ENCODE measurements at regions not wholly inside any gene's neighbourhood (a gene's known extent, or its start where the extent isn't known, plus 50 kb on each side); places are given as distances from the start of the nearest gene placed in this dataset.

DNA sequence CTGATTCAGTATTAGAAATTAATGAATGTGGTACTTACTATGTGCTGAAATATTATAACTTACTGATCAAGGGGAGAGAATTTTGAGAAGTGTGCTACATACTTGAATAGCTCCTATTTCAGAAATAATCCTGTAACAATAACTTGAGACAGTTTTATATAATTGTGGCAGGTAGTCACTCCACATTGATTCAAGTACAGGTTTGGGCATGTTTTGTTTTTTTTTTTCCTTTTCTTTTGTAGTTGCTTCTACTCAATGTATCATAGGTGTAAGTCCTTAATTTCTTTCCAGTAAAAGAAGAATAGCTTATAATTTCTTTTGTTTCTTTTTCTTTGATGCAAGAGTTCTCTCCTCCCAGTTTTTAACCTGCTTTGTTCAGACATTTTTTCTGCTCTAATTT, 86.1 kb upstream of the ADGRL2 start:
- no peaks in the 10 kb centered on the region for H3K4me1 ChIP-seq (ENCODE audit: insufficient read depth, low read length)
- no peaks in the 10 kb centered on the region for H3K27me3 ChIP-seq (ENCODE audit: insufficient read depth, low read length)
- no peak overlapping the region for H3K9ac ChIP-seq (ENCODE audit: low read depth, low read length)
- H3K4me3 ChIP-seq (ENCODE audit: low read length): no peak overlapping the region
- H3K27ac ChIP-seq (ENCODE audit: low read length): no peak overlapping the region
- no peaks in the 10 kb centered on the region for H3K9me3 ChIP-seq (ENCODE audit: insufficient read depth, low read depth, low read length)
- H3K36me3 ChIP-seq (ENCODE audit: insufficient read depth, low read depth, low read length): no peaks in the 10 kb centered on the region

DNA sequence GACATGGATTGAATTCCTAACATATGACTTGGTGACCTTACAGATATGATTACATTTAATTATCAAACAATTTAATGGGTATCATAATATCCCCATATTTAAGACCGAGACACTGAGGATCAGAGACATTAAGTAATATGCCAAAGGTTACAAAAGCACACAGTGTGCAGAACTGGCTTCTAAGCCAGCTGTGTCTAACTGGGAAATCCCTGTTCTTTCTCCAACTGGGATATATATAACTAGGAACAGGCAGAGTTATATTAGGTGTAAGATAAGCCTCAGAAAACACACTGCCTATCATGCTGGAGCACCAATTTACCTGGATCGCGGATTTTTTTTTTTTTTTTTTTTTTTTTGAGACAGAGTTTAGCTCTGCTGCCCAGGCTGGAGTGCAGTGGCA, 88.3 kb upstream of the ADGRL2 start:
- no peak overlapping the region for H3K9ac ChIP-seq (ENCODE audit: low read depth, low read length)
- H3K27me3 ChIP-seq (ENCODE audit: insufficient read depth, low read length): no peaks in the 10 kb centered on the region

DNA sequence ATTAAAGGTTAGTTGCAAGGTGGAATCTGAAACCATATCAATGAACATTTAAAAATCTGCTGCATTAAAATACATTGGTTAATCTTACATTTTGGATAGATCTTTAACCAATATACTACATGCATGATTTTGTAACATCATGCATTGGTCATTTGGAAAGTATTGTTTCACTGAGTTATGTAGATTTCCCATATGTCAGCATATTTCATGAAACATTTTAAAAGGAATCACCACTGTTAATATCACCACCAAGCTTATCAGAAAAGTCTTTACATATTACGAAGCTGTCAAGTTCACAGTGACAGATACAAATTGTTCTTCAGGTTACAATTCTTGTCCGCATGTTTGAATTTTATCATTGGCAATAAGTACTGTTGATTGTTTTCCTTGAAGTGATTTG, 89.9 kb upstream of the ADGRL2 start:
- Histone ChIP-seq H3K27me3 (ENCODE audit: insufficient read depth, low read length) (no peaks in the 10 kb centered on the region), H3K27ac (ENCODE audit: low read length) (no peak overlapping the region), H3K9me3 (ENCODE audit: insufficient read depth, low read depth, low read length) (no peaks in the 10 kb centered on the region), H3K4me3 (ENCODE audit: low read length) (no peak overlapping the region), H3K4me1 (ENCODE audit: insufficient read depth, low read length) (no peaks in the 10 kb centered on the region), H3K9ac (ENCODE audit: low read depth, low read length) (no peak overlapping the region), H3K36me3 (ENCODE audit: insufficient read depth, low read depth, low read length) (no peaks in the 10 kb centered on the region)

More for the DNA sequence above, 88.3 kb upstream of the ADGRL2 start:
- Histone ChIP-seq H3K4me3 (ENCODE audit: low read length) (no peak overlapping the region), H3K4me1 (ENCODE audit: insufficient read depth, low read length) (no peaks in the 10 kb centered on the region), H3K27ac (ENCODE audit: low read length) (no peak overlapping the region), H3K9me3 (ENCODE audit: insufficient read depth, low read depth, low read length) (no peaks in the 10 kb centered on the region), H3K36me3 (ENCODE audit: insufficient read depth, low read depth, low read length) (no peaks in the 10 kb centered on the region)

DNA sequence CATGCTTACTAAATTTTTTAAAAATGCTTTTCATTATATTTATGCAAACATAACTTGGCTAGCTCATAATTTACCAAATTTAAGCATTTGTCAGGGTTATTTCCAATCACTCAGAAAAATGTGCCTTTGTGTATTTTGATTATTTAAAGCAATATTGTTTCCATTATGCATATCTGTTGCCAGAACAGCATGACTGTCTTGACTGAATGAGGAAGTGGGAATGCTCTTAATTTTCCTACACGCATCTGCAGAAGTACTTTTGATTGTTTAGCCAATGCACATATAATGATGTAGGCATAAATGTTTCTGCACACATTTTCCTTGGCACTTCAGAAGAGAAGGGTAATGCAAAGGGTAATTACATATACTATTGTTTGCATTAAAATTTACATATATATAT, 92.5 kb upstream of the ADGRL2 start:
- no peak overlapping the region for H3K9ac ChIP-seq (ENCODE audit: low read depth, low read length)
- H3K27ac ChIP-seq (ENCODE audit: low read length): no peak overlapping the region
- peaks cover 5% of the 10 kb centered on the region for H3K4me1 ChIP-seq (ENCODE audit: insufficient read depth, low read length)
- no peaks in the 10 kb centered on the region for H3K36me3 ChIP-seq (ENCODE audit: insufficient read depth, low read depth, low read length)
- no peaks in the 10 kb centered on the region for H3K27me3 ChIP-seq (ENCODE audit: insufficient read depth, low read length)
- no peaks in the 10 kb centered on the region for H3K9me3 ChIP-seq (ENCODE audit: insufficient read depth, low read depth, low read length)
- no peak overlapping the region for H3K4me3 ChIP-seq (ENCODE audit: low read length)

DNA sequence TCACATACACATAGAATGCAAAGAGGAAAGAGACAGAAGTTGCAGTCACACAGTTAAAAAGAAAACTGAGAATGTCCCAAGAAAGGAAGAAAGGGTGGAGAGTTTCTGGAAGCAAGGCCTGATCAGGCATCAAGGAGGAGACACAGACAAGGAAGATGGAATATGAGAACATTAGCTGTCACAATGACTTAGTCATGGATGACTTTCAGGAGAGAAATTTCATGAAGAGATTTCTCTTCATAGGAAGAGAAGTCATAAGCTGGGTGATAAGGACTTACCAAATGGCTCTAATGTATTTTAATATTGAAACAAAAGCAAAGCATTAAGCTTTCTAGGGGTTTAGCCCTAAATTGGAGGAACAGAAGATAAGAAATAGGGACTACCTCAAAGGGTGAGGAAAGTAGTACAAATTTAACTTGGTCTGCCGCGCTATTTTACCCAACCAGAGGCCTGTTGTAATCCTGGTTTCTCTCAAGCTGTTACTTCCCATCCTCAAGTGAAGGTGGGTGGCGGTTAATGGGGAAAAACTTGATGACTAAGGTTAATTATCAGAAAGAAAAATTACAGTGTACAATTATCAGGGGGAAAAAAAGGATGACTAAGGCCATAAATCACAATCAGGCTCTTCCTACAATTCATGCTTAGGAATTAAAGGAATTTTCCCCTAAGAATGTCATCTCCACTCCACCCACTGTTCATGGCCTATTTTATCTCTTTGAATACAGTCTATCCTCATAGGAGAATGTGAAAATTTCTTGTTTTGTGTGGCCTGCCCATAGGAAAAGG, 93.9 kb upstream of the ADGRL2 start:
- H3K9me3 ChIP-seq (ENCODE audit: insufficient read depth, low read depth, low read length): no peaks in the 10 kb centered on the region
- H3K9ac ChIP-seq (ENCODE audit: low read depth, low read length): no peak overlapping the region
- H3K27ac ChIP-seq (ENCODE audit: low read length): no peak overlapping the region
- H3K36me3 ChIP-seq (ENCODE audit: insufficient read depth, low read depth, low read length): no peaks in the 10 kb centered on the region
- H3K27me3 ChIP-seq (ENCODE audit: insufficient read depth, low read length): no peaks in the 10 kb centered on the region
- no peak overlapping the region for H3K4me3 ChIP-seq (ENCODE audit: low read length)
- H3K4me1 ChIP-seq (ENCODE audit: insufficient read depth, low read length): peaks cover 5% of the 10 kb centered on the region

DNA sequence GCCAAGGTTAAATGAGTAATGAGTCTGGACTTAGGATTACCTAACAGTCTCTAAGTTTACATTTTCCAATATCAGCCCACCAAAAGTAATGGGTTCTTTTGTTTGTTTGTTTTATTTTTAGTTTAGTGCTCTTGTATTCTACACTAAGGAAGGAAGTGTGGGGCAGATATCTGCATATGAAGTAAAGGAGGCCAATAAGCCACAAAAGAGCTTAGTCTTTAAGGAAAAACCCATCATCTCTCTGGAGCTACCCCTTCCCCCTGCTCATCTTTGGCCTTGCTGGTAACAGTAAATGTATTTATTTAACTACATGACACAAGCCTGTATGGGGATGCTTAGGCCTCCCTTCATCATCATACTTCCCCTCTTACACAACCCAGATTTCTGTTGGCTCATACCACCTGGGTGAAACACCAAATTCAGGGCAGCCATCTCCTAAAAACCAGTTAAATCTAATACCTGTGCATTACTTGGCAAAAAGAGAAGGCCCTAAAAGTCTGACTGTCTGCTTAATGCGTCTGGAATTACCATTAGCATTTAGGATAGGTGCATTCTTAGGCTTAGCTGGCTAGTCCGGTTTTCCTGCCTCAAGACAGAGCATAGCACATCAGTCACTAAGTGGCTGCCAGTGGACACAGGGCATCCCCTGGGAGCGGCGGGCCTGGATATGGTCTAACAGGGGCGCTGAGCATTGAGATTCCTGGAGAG, 96.8 kb upstream of the ADGRL2 start:
- Histone ChIP-seq H3K9me3 (ENCODE audit: insufficient read depth, low read depth, low read length) (no peaks in the 10 kb centered on the region), H3K36me3 (ENCODE audit: insufficient read depth, low read depth, low read length) (no peaks in the 10 kb centered on the region), H3K4me1 (ENCODE audit: insufficient read depth, low read length) (peaks cover 16% of the 10 kb centered on the region), H3K27ac (ENCODE audit: low read length) (no peak overlapping the region), H3K9ac (ENCODE audit: low read depth, low read length) (no peak overlapping the region), H3K27me3 (ENCODE audit: insufficient read depth, low read length) (no peaks in the 10 kb centered on the region), H3K4me3 (ENCODE audit: low read length) (no peak overlapping the region)

DNA sequence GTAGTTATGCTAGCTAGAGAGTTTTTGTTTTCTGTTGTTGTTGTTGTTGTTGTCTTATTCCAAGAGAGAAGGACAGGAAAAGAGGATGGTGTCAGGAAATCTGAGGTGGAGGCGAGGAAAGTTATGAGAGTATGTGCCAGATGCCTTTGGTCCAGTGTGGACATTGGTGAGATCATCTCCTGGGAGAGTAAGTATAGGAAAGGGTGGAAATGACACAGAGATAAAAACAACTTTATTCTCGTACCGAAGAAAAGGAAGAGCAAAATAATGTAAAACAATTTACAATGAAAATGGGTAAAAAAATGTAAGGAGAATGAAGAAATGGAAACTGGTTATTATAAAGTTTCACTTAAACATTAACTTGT, 97.4 kb upstream of the ADGRL2 start:
- Histone ChIP-seq H3K4me3 (ENCODE audit: low read length) (no peak overlapping the region), H3K9me3 (ENCODE audit: insufficient read depth, low read depth, low read length) (no peaks in the 10 kb centered on the region), H3K27me3 (ENCODE audit: insufficient read depth, low read length) (no peaks in the 10 kb centered on the region), H3K27ac (ENCODE audit: low read length) (no peak overlapping the region), H3K4me1 (ENCODE audit: insufficient read depth, low read length) (peaks cover 19% of the 10 kb centered on the region), H3K36me3 (ENCODE audit: insufficient read depth, low read depth, low read length) (no peaks in the 10 kb centered on the region), H3K9ac (ENCODE audit: low read depth, low read length) (no peak overlapping the region)

DNA sequence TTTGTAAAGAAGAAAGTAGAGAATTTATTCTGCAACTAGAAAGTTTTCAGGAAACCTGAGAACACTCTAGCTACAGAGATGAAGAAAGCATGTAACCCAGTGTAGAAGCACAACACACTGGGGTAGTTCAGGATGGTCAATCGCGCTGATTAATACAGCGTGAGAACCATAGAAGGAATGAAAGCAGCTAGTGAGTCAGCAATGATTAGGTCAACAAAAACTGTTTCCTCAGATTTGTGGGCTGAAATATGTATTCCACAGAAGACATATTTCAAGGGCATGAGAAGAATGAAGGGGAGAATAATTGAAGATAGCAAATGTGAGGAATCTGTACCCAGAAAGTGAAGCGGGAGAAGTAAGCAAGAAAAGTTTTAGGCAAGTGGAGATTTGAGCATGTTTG, 97.8 kb upstream of the ADGRL2 start:
- H3K9ac ChIP-seq (ENCODE audit: low read depth, low read length): no peak overlapping the region
- H3K9me3 ChIP-seq (ENCODE audit: insufficient read depth, low read depth, low read length): no peaks in the 10 kb centered on the region
- H3K36me3 ChIP-seq (ENCODE audit: insufficient read depth, low read depth, low read length): no peaks in the 10 kb centered on the region
- H3K4me3 ChIP-seq (ENCODE audit: low read length): no peak overlapping the region
- peaks cover 19% of the 10 kb centered on the region for H3K4me1 ChIP-seq (ENCODE audit: insufficient read depth, low read length)
- H3K27me3 ChIP-seq (ENCODE audit: insufficient read depth, low read length): no peaks in the 10 kb centered on the region
- no peak overlapping the region for H3K27ac ChIP-seq (ENCODE audit: low read length)

DNA sequence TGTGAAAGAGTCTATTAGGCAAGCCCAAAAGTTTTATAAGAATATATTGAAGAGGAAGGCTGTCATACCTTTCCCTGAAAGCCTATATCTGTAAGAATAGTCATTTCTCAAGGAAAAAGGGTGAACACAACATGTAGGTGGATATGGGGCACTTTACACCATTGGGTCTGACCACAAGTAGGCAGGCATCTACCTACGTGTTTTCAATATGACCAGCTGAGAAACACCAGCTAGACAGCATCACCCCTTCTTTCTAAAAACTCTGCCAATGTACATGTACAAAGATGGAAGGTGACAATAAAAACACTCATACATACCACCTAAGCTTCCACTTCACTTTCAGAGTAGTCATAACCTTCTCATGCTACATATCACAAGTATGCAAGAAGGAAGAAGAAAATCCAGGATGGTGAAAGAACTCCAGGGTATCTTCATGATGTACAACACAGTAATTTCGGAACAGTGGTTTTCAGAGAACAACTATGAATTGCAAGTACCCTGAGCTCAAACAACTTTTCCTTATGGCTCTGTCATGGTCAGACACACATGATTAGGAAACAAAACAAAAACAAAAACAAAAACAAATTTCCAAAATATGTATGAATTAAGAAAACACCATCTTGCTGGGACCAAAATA, 98.5 kb upstream of the ADGRL2 start:
- Histone ChIP-seq H3K36me3 (ENCODE audit: insufficient read depth, low read depth, low read length) (no peaks in the 10 kb centered on the region), H3K9me3 (ENCODE audit: insufficient read depth, low read depth, low read length) (no peaks in the 10 kb centered on the region), H3K4me1 (ENCODE audit: insufficient read depth, low read length) (peaks cover 19% of the 10 kb centered on the region), H3K9ac (ENCODE audit: low read depth, low read length) (no peak overlapping the region), H3K4me3 (ENCODE audit: low read length) (no peak overlapping the region), H3K27ac (ENCODE audit: low read length) (no peak overlapping the region), H3K27me3 (ENCODE audit: insufficient read depth, low read length) (no peaks in the 10 kb centered on the region)

DNA sequence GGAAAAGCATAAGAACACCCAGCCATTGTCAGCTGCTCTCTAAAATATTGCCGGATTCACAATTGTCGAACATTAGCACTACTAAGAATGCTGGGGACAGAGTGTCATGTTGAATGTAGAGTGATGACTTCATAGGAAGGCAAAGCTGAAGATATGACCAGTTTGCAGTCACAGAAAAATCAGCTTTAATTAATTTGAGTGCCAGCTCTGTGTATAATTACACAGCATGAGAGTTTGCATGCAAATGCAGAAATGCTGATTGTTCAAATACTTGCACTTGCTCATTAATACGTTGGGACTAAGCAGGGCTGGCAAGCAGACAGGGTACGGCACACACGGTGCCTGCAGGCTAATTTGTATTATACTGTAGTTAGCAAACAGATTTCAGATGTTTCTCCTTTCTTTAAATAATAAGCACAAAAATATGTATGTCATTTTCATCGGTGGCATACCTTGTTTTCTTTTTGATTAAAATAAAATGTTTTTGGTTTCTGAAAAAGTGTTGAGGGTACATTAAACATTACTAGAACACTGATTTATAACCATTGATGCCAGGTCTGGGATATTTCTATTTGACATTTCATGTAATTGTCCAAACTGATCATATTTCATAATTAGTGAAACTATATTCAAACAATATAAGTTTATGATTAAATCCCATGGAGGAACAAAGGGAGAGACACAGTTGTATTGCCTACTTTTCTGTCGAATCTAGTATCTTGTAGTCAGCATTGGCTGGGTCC, 99.8 kb upstream of the ADGRL2 start:
- Histone ChIP-seq H3K27me3 (ENCODE audit: insufficient read depth, low read length) (no peaks in the 10 kb centered on the region), H3K4me3 (ENCODE audit: low read length) (no peak overlapping the region), H3K4me1 (ENCODE audit: insufficient read depth, low read length) (peaks cover 19% of the 10 kb centered on the region), H3K36me3 (ENCODE audit: insufficient read depth, low read depth, low read length) (no peaks in the 10 kb centered on the region), H3K9ac (ENCODE audit: low read depth, low read length) (no peak overlapping the region), H3K27ac (ENCODE audit: low read length) (no peak overlapping the region), H3K9me3 (ENCODE audit: insufficient read depth, low read depth, low read length) (no peaks in the 10 kb centered on the region)

DNA sequence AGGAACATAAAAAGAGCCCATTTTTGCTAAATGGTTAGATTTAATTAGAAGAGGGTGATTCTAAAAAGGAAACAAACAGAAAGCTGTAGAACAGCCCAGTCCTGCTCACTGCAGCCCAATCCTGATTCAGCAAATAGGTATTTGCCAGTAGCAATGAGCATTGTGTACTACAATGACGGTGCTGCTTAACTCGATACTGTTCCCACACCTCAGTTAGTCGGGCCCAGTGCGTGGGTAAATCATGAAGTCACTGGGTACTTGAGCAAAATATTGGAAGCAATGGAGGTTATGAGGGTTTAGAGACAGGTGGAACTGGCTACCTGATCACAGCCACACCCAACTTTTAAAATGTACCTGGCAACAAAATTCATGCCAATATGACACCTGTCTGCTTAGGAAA, 101.5 kb upstream of the ADGRL2 start:
- Histone ChIP-seq H3K27ac (ENCODE audit: low read length) (no peak overlapping the region), H3K4me1 (ENCODE audit: insufficient read depth, low read length) (peaks cover 18% of the 10 kb centered on the region), H3K27me3 (ENCODE audit: insufficient read depth, low read length) (no peaks in the 10 kb centered on the region), H3K36me3 (ENCODE audit: insufficient read depth, low read depth, low read length) (no peaks in the 10 kb centered on the region), H3K4me3 (ENCODE audit: low read length) (no peak overlapping the region), H3K9me3 (ENCODE audit: insufficient read depth, low read depth, low read length) (no peaks in the 10 kb centered on the region), H3K9ac (ENCODE audit: low read depth, low read length) (no peak overlapping the region)

All from iPS-20b (cell line).